ENCODE measurements at regions not wholly inside any gene's neighbourhood (a gene's known extent, or its start where the extent isn't known, plus 50 kb on each side); places are given as distances from the start of the nearest gene placed in this dataset.
A peak's percentile ranks its signal among the peaks of the same experiment; 100 is the strongest.

DNA sequence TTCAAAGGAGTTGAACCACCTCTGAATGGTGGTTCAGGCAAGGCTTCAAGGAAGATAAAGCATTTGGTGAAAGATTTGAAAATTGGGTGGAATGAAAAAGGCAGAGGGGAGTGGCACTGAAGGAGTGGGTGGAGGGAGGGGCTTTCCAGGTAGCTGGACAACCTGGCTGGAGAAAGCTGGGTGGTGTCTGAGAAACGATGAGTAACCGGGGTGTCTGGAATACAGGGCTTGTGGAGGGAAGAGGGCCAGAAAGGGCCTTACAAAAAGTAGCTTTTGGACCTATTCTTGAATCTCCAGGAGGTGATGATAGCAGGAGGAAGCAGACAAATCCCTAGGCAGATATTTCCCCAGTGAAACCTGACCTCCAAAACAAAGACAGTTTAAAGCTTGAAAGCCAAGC, 99.3 kb downstream of the RASSF10 start:
- TF ChIP-seq POLR2A (IDR thresholded peaks at IDR 0.05; ENCODE audit: low read depth, low read length) (no peak), POLR2AphosphoS5 (IDR thresholded peaks at IDR 0.05; ENCODE audit: low read depth, low read length) (no peak), TAF1 (IDR thresholded peaks at IDR 0.05; ENCODE audit: borderline replicate concordance, low read depth, low read length) (no peak)
- FAIRE-seq (no peak), DNase-seq (ENCODE audit: insufficient read length) (no peak)

DNA sequence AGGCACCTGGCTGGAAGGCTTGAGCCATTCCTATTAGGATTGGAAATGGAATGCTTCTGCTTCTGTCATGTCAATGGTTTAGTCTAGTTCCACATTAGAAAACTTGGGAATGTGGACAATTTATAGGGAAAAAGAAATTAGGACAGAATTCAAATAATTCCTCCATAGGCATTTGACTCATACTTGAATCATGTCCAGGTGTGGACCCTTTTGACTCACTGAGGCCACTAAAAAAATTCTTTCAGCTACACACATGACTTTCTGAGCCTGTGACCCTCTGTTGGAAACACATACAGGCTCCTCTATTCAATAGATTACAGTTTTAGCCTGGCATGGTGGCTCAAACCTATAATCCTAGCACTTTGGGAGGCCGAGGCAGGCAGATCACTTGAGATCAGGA, 100.5 kb downstream of the RASSF10 start:
- FAIRE-seq = no peak
- no peak for TF ChIP-seq TAF1 (IDR thresholded peaks at IDR 0.05; ENCODE audit: borderline replicate concordance, low read depth, low read length)
- no peak for TF ChIP-seq POLR2A (IDR thresholded peaks at IDR 0.05; ENCODE audit: low read depth, low read length)
- TF ChIP-seq POLR2AphosphoS5 (IDR thresholded peaks at IDR 0.05; ENCODE audit: low read depth, low read length) = no peak

DNA sequence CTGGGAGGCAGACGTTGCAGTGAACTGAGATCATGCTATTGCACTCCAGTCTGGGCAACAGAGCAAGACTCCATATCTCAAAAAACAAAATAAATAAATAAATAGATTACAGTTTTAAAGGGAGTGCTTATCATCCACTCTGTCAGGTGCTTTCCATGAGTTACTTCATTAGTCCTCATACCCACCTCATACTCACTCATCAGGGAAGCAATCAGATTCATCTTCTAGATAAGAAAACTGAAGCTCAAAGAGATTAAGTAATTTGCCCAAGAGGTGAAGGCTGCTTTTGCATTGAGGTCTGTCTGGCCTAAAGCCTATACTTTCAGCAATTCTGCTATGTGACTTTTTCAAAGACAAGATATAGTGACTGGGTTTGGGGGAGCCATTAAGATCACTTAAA, 101.0 kb downstream of the RASSF10 start:
- DNase-seq (ENCODE audit: insufficient read length) (no peak), FAIRE-seq (no peak)
- TF ChIP-seq TAF1 (IDR thresholded peaks at IDR 0.05; ENCODE audit: borderline replicate concordance, low read depth, low read length) (no peak), POLR2AphosphoS5 (IDR thresholded peaks at IDR 0.05; ENCODE audit: low read depth, low read length) (no peak), POLR2A (IDR thresholded peaks at IDR 0.05; ENCODE audit: low read depth, low read length) (no peak)

More for the DNA sequence above, 100.5 kb downstream of the RASSF10 start:
- no peak for DNase-seq (ENCODE audit: insufficient read length)

DNA sequence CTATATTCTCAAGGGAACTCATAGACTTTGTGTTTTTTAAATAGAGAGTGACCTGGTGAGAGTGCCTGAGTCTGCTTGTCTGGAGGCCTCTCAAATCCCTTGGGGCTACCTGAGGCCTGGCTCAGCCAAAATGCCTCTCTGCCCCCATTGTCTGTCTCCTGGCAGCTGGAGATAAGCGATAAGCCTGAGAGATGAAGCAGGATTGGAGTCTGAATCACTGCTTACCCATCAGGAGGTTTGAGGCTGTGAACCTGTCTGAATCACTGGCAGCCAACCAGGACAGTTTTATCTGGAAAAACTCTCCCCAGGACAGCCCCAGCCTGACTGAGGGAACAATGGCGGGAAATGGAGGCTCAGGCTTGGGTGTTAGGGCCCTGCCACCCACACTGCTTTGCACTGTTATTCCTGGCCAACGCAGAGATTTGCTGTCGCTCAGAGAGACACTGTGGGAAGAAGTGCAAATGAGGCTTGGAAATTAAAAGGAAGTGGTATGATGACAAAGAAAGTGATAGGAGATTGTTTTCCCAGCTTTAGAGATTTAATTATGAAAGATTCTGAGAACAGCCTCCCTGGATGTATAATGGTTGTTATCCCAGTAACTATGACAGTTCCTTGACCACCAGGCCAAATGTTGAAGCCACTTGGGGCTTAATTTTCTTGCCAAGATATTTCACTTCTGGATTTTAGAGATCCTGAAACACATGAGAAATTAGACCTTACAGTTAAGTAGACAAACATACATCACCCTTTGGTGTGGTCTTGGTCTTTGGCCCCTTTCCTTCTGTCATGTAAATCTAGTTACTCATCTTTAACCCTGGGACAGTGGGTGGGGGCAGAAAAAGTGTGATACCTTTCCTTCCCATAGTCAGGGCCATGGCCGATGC, 102.1 kb downstream of the RASSF10 start:
- peak; percentile 81 for FAIRE-seq
- no peak for DNase-seq (ENCODE audit: insufficient read length)

DNA sequence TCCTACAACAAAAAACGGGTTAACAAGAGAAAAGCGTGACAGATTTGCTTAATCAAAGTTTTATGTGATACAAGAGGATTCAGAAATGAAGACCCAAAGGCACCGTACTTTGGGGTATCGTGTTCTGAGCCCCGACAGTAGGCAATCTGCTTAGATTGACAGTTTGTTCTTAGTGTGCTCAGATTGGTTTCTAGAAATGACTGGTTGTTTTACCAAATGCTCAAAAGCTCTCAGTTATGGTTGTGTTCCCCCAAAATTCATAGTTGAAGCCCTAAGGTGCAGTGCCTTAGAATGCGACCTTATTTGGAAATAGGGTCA, 102.7 kb downstream of the RASSF10 start:
- TF ChIP-seq TAF1 (IDR thresholded peaks at IDR 0.05; ENCODE audit: borderline replicate concordance, low read depth, low read length) = no peak
- no peak for TF ChIP-seq POLR2A (IDR thresholded peaks at IDR 0.05; ENCODE audit: low read depth, low read length)
- TF ChIP-seq POLR2AphosphoS5 (IDR thresholded peaks at IDR 0.05; ENCODE audit: low read depth, low read length) = no peak
- peak; percentile 21 for FAIRE-seq
- DNase-seq (ENCODE audit: insufficient read length) = no peak

More for the DNA sequence above, 102.1 kb downstream of the RASSF10 start:
- TF ChIP-seq POLR2AphosphoS5 (IDR thresholded peaks at IDR 0.05; ENCODE audit: low read depth, low read length) = no peak
- no peak for TF ChIP-seq TAF1 (IDR thresholded peaks at IDR 0.05; ENCODE audit: borderline replicate concordance, low read depth, low read length)
- no peak for TF ChIP-seq POLR2A (IDR thresholded peaks at IDR 0.05; ENCODE audit: low read depth, low read length)

DNA sequence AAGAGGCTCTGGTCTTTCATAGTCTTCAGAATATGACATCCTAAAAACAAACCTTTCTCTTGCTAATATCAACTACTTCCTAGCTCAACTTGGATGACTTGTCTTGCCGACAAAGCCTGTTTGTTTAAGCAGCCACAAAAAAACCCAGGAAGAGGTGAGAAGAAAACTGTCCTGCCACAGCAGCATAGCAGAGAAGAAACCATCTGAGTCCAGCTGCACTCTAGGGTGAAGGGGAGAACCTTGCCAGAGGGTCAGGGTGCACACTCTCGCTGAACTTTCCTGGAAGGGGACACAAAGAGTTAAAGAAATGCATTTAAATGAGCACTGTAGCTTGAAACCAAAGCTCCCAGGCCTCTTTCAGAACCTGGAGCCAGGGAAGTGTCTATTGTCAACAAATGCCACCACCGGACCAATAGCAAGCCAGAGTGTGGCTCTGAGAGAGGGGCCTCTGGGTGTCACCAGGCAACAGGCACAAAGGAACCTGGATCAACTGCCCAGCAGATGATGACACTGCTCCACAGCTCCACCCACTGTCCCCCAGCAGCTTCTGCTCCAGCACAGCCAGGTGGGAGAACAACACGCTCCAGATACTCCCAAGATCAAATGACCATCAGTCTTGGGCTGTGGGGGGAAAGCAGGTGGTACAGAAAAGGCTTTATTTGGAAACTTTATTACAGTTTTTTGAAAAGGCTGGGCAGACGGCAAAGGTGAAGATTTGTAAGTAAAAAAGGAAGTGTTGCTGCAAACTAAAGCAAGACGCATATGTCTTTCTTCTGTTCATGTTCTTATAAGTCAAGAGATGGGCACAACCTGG, 105.7 kb downstream of the RASSF10 start:
- FAIRE-seq = no peak
- TF ChIP-seq POLR2A (IDR thresholded peaks at IDR 0.05; ENCODE audit: low read depth, low read length) (no peak), POLR2AphosphoS5 (IDR thresholded peaks at IDR 0.05; ENCODE audit: low read depth, low read length) (no peak), TAF1 (IDR thresholded peaks at IDR 0.05; ENCODE audit: borderline replicate concordance, low read depth, low read length) (no peak)
- DNase-seq (ENCODE audit: insufficient read length) = no peak

DNA sequence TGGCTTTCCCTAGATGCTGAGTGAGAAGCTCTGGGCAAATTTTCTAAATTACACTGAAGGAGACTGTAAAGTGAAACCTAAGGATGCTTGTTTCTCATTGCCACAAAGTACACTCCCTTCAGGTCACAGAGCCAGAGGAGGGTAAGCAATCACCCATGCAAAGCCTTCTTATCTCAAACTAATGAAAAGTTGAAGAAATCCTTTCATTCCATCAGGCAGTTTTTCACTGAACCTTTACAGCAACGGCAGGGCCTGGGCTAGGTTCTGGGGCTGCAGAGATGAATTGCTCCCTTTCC, 106.2 kb downstream of the RASSF10 start:
- TF ChIP-seq POLR2AphosphoS5 (IDR thresholded peaks at IDR 0.05; ENCODE audit: low read depth, low read length) = no peak
- no peak for DNase-seq (ENCODE audit: insufficient read length)
- FAIRE-seq = no peak

DNA sequence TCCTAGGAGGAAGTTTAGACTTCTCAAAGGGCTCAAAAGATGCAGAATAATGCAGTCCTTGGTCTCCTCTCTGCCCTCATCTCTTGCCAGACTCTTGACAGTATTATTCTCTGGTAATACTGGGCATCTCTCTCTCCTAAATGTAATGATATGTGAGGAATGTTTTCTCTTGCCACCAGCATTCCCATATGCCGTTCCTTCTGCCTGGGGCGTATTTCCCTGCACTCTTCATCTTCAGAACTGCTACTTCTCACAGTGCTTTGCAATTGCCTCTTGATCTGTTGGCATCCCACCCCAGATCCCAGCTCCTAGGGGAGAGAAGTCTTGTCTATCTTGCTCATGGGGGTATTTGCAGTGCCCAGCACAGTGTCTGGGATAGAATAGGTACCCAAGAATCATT, 107.4 kb downstream of the RASSF10 start:
- TF ChIP-seq TAF1 (IDR thresholded peaks at IDR 0.05; ENCODE audit: borderline replicate concordance, low read depth, low read length) (no peak), POLR2AphosphoS5 (IDR thresholded peaks at IDR 0.05; ENCODE audit: low read depth, low read length) (no peak), POLR2A (IDR thresholded peaks at IDR 0.05; ENCODE audit: low read depth, low read length) (no peak)
- DNase-seq (ENCODE audit: insufficient read length) (no peak), FAIRE-seq (no peak)

DNA sequence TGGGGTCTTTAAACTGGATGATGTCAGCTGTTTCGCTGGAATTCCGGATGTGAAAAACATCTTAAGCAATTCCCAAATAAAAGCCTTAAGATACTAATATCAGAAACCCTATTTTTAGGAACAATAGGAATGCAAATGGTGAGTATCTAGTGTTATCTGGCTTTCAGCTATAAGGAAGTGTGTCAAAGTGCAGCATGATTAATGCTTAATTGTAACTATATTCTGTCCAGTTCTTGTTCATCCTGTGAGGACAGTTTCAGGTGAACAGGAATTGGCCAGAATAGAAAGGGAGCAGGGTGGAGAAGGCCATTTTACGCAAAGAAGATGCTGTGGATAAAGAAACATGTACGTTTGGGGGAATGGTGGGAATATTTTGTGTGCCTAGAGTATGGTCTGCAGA, 108.2 kb downstream of the RASSF10 start:
- no peak for FAIRE-seq
- no peak for TF ChIP-seq POLR2A (IDR thresholded peaks at IDR 0.05; ENCODE audit: low read depth, low read length)
- no peak for TF ChIP-seq TAF1 (IDR thresholded peaks at IDR 0.05; ENCODE audit: borderline replicate concordance, low read depth, low read length)
- no peak for TF ChIP-seq POLR2AphosphoS5 (IDR thresholded peaks at IDR 0.05; ENCODE audit: low read depth, low read length)
- no peak for DNase-seq (ENCODE audit: insufficient read length)

DNA sequence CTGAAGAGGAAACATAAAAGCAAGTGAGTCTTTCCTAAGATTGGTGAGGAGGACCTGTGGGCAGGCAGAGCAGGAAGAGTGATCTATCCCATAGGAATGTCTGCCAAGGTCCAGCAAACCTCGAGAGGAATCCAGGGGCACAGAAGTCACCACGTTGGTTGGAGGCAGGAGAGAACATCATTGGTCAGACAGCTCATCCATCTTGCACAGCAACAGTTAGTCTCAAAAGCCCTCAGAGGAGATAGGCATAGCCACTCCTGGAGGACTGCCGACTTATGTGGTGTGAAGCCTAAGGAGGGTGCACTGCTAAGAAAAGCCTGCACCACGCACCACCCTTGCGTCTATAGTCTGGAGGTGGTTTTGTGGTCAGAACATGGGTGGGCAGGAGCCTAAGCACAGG, 109.1 kb downstream of the RASSF10 start:
- no peak for TF ChIP-seq POLR2AphosphoS5 (IDR thresholded peaks at IDR 0.05; ENCODE audit: low read depth, low read length)
- no peak for TF ChIP-seq POLR2A (IDR thresholded peaks at IDR 0.05; ENCODE audit: low read depth, low read length)
- no peak for TF ChIP-seq TAF1 (IDR thresholded peaks at IDR 0.05; ENCODE audit: borderline replicate concordance, low read depth, low read length)
- no peak for DNase-seq (ENCODE audit: insufficient read length)
- no peak for FAIRE-seq

DNA sequence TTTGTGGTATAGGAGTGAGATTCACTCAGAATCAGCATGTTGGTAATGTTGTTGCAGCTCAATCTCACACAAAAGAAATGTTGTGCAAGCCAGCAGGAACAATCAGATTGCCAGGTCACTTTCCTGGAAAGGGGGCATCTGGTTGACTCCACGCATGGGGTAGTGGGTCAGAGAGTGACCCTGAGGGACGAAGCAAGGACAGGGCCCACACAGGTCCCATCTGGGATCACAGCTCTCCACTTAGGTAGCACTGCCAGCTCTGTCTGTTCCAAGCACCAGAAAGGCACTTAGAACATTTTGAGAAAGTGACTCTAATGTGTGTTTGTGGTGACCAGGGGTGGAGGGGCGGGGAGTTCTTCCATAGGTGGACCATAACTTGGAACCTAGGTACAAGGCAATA, 109.5 kb downstream of the RASSF10 start:
- FAIRE-seq = no peak
- no peak for DNase-seq (ENCODE audit: insufficient read length)
- TF ChIP-seq POLR2AphosphoS5 (IDR thresholded peaks at IDR 0.05; ENCODE audit: low read depth, low read length) = no peak
- no peak for TF ChIP-seq TAF1 (IDR thresholded peaks at IDR 0.05; ENCODE audit: borderline replicate concordance, low read depth, low read length)
- no peak for TF ChIP-seq POLR2A (IDR thresholded peaks at IDR 0.05; ENCODE audit: low read depth, low read length)

DNA sequence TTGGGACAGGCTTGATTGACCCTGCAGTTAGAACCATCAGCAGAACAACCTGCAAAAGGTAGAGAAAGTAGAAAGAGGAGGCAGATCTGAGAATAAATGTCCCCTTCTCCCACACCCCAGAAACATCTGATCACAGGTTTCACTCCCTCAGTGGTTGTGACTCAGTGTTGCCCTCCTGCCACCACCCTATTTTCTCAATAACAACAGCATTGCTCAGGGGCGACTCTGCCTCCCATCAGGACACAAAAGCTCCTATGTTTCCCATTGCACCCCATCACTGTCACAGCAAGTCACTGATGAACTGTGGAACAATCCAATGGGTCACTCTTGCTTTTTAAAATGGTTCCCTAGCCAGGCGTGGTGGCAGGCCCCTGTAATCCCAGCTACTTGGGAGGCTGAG, 110.2 kb downstream of the RASSF10 start:
- DNase-seq (ENCODE audit: insufficient read length) (no peak), FAIRE-seq (peak; percentile 36)
- TF ChIP-seq POLR2A (IDR thresholded peaks at IDR 0.05; ENCODE audit: low read depth, low read length) (no peak), POLR2AphosphoS5 (IDR thresholded peaks at IDR 0.05; ENCODE audit: low read depth, low read length) (no peak), TAF1 (IDR thresholded peaks at IDR 0.05; ENCODE audit: borderline replicate concordance, low read depth, low read length) (no peak)

All from GM12892 (cell line).